GM13977 (cell line): ENCODE measurements at regions not wholly inside any gene's neighbourhood (a gene's known extent, or its start where the extent isn't known, plus 50 kb on each side); places are given as distances from the start of the nearest gene placed in this dataset.

Source experiments
- DNase-seq: peaks from one replicate; pipeline ENCODE4 v3.0.0; 2012; ENCODE audit warnings: low spot score
- CTCF ChIP-seq: IDR thresholded peaks from 2 replicates; pipeline ENCODE4 v1.5.1; 2012; ENCODE audit warnings: mild to moderate bottlenecking, control low read depth; ENCODE audit not compliant: insufficient read depth; ENCODE audit errors: extremely low read depth, missing control alignments
- in situ Hi-C: fragments of 300-500 bp; cut with MboI; formaldehyde crosslinking; loops from one replicate; pipeline ENCODE4 v1.12.0; 2022; ENCODE audit warnings: low sequenced_read_pairs, low pct_unique_long_range_greater_than_20kb, mixed read lengths, inconsistent platforms; ENCODE audit not compliant: unreplicated experiment

- no peak for DNase-seq
- in situ Hi-C loops: no loop called here
- no peak for TF ChIP-seq CTCF
Observed at GRCh38 chr3:139252719-139253118, 91.1 kb upstream of the MRPS22 start.

- TF ChIP-seq CTCF: no peak
- in situ Hi-C loops: no loop called here
Observed at GRCh38 chr3:139258276-139258675, 85.5 kb upstream of the MRPS22 start.

GRCh38 chr3:139259398-139259797, 84.4 kb upstream of the MRPS22 start:
- no peak for DNase-seq
- in situ Hi-C loops: no loop called here
- TF ChIP-seq CTCF: no peak

More at GRCh38 chr3:139258276-139258675, 85.5 kb upstream of the MRPS22 start:
- DNase-seq: no peak

GRCh38 chr3:139260041-139260486, 83.8 kb upstream of the MRPS22 start:
- TF ChIP-seq CTCF: no peak
- DNase-seq: no peak
- in situ Hi-C loops: no loop called here

GRCh38 chr3:139260793-139261736, 82.8 kb upstream of the MRPS22 start:
- DNase-seq: no peak
- in situ Hi-C loops: no loop called here

More at GRCh38 chr3:139260793-139261736, 82.8 kb upstream of the MRPS22 start:
- TF ChIP-seq CTCF: no peak
